ENCODE measurements at regions not wholly inside any gene's neighbourhood (a gene's known extent, or its start where the extent isn't known, plus 50 kb on each side); places are given as distances from the start of the nearest gene placed in this dataset.

GRCh38 chr1:58430421-58431275 lies 115.9 kb downstream of the OMA1 start:
- DNase-seq, result no peak

GRCh38 chr1:58426918-58427317 lies 119.6 kb downstream of the OMA1 start:
- DNase-seq, result no peak

GRCh38 chr1:58422436-58422835 lies 124.1 kb downstream of the OMA1 start:
- no peak for DNase-seq

- no peak for DNase-seq
These were observed 128.0 kb downstream of the OMA1 start for GRCh38 chr1:58418283-58419228.

GRCh38 chr1:58412071-58412580 lies 134.4 kb downstream of the OMA1 start:
- no peak for DNase-seq

- no peak for DNase-seq
These were observed 136.6 kb downstream of the OMA1 start for GRCh38 chr1:58409890-58410289.

GRCh38 chr1:58409336-58409735 lies 137.2 kb downstream of the OMA1 start:
- no peak for DNase-seq

- no peak for DNase-seq
These were observed 140.0 kb downstream of the OMA1 start for GRCh38 chr1:58406301-58407071.

- no peak for DNase-seq
These were observed 140.9 kb downstream of the OMA1 start for GRCh38 chr1:58405660-58406059.

- no peak for DNase-seq
These were observed 142.6 kb downstream of the OMA1 start for GRCh38 chr1:58403894-58404293.

GRCh38 chr1:58402444-58402843 lies 144.1 kb downstream of the OMA1 start:
- DNase-seq, result no peak

GRCh38 chr1:58401991-58402390 lies 144.5 kb downstream of the OMA1 start:
- no peak for DNase-seq

GRCh38 chr1:58399176-58399575 lies 147.3 kb downstream of the OMA1 start:
- no peak for DNase-seq

GRCh38 chr1:58398714-58399113 lies 147.8 kb downstream of the OMA1 start:
- no peak for DNase-seq

- no peak for DNase-seq
These were observed 149.2 kb downstream of the OMA1 start for GRCh38 chr1:58397187-58397820.

GRCh38 chr1:58396150-58396549 lies 150.4 kb downstream of the OMA1 start:
- DNase-seq, result no peak

- no peak for DNase-seq
These were observed 151.2 kb downstream of the OMA1 start for GRCh38 chr1:58395355-58395754.

GRCh38 chr1:58392083-58392482 lies 154.4 kb downstream of the OMA1 start:
- DNase-seq, result no peak

GRCh38 chr1:58391514-58391913 lies 155.0 kb downstream of the OMA1 start:
- DNase-seq, result no peak

- DNase-seq, result no peak
These were observed 155.5 kb downstream of the OMA1 start for GRCh38 chr1:58391056-58391455.

GRCh38 chr1:58390091-58390490 lies 156.4 kb downstream of the OMA1 start:
- no peak for DNase-seq

GRCh38 chr1:58380345-58380744 lies 166.2 kb downstream of the OMA1 start:
- no peak for DNase-seq
